Neuronal stem cell (in vitro differentiated cells): ENCODE measurements at regions not wholly inside any gene's neighbourhood (a gene's known extent, or its start where the extent isn't known, plus 50 kb on each side); places are given as distances from the start of the nearest gene placed in this dataset.

ENCODE experiments used
- DNase-seq: peaks from one replicate; pipeline ENCODE4 v3.0.0-alpha.2; 2013; ENCODE audit warnings: low spot score
- H2AFZ ChIP-seq: one replicate; pipeline ENCODE4 v1.6.1; 2013; ENCODE audit warnings: mild to moderate bottlenecking, low read length, inconsistent platforms
- H2AK5ac ChIP-seq: 2 replicates; pipeline ENCODE4 v1.6.1; 2013; ENCODE audit warnings: low read depth, mild to moderate bottlenecking, inconsistent platforms, low read length, moderate library complexity, mixed read lengths
- H2BK120ac ChIP-seq: 2 replicates; pipeline ENCODE4 v1.6.1; 2013; ENCODE audit warnings: low read depth, mild to moderate bottlenecking, inconsistent platforms, low read length, moderate library complexity, mixed read lengths
- H2BK12ac ChIP-seq: one replicate; pipeline ENCODE4 v1.6.1; 2013; ENCODE audit warnings: low read length, inconsistent platforms
- H2BK15ac ChIP-seq: 2 replicates; pipeline ENCODE4 v1.6.1; 2013; ENCODE audit warnings: mild to moderate bottlenecking, low read length, inconsistent platforms, mixed read lengths
- H2BK5ac ChIP-seq: one replicate; pipeline ENCODE4 v1.6.1; 2013; ENCODE audit warnings: inconsistent platforms, mild to moderate bottlenecking, low read length, moderate library complexity
- H3K14ac ChIP-seq: one replicate; pipeline ENCODE4 v1.6.1; 2013; ENCODE audit warnings: low read length, inconsistent platforms
- H3K18ac ChIP-seq: 2 replicates; pipeline ENCODE4 v1.6.1; 2013; ENCODE audit warnings: low read length, inconsistent platforms
- H3K23ac ChIP-seq: 2 replicates; pipeline ENCODE4 v1.6.1; 2013; ENCODE audit warnings: low read depth, mild to moderate bottlenecking, mixed read lengths, low read length, inconsistent platforms; ENCODE audit not compliant: poor library complexity
- H3K27ac ChIP-seq: replicated peaks from 3 replicates; pipeline ENCODE4 v1.5.1; 2013; ENCODE audit warnings: low read length, inconsistent platforms
- H3K27me3 ChIP-seq, 3 experiments: 2 replicates each; pipeline ENCODE4 v1.6.1; 2013; ENCODE audit warnings: low read length in 3 of 3, mild to moderate bottlenecking in 2 of 3, inconsistent platforms in 1 of 3, low read depth in 1 of 3, mixed read lengths in 1 of 3, moderate library complexity in 1 of 3; ENCODE audit not compliant: control insufficient read depth in 3 of 3, insufficient read depth in 3 of 3
- H3K36me3 ChIP-seq, 2 donors: replicated peaks in 1 of 2; 2 replicates each; pipeline ENCODE4 v1.6.1; 2013; ENCODE audit warnings: low read length in 2 of 2; ENCODE audit not compliant: control insufficient read depth in 2 of 2, insufficient read depth in 2 of 2
- H3K4ac ChIP-seq: 2 replicates; pipeline ENCODE4 v1.6.1; 2013; ENCODE audit warnings: inconsistent platforms, mild to moderate bottlenecking, low read length, moderate library complexity
- H3K4me1 ChIP-seq, 2 donors: 1 replicate in 1 of 2; 2 replicates in 1 of 2; pipeline ENCODE4 v1.6.1; 2013; ENCODE audit warnings: low read length in 2 of 2, low read depth in 1 of 2; ENCODE audit not compliant: control insufficient read depth in 2 of 2, insufficient read depth in 1 of 2
- H3K4me2 ChIP-seq: one replicate; pipeline ENCODE4 v1.6.1; 2013; ENCODE audit warnings: mild to moderate bottlenecking, low read length, inconsistent platforms; ENCODE audit not compliant: insufficient read depth, poor library complexity, severe bottlenecking
- H3K4me3 ChIP-seq, 2 donors: 2 replicates each; pipeline ENCODE4 v1.5.1; 2013; ENCODE audit warnings: low read length in 2 of 2, mild to moderate bottlenecking in 2 of 2, inconsistent platforms in 1 of 2, moderate library complexity in 1 of 2
- H3K79me1 ChIP-seq: one replicate; pipeline ENCODE4 v1.6.1; 2013; ENCODE audit warnings: low read depth, mild to moderate bottlenecking, inconsistent platforms, low read length, moderate library complexity
- H3K9ac ChIP-seq: one replicate; pipeline ENCODE4 v1.6.1; 2013; ENCODE audit warnings: mild to moderate bottlenecking, low read depth, low read length, inconsistent platforms; ENCODE audit not compliant: poor library complexity
- H3K9me3 ChIP-seq, 2 donors: replicated peaks in 1 of 2; 2 replicates each; pipeline versions ENCODE3 to v1.6.1; 2013; ENCODE audit warnings: low read length in 2 of 2, mild to moderate bottlenecking in 2 of 2, inconsistent platforms in 1 of 2, low read depth in 1 of 2, mixed read lengths in 1 of 2, moderate library complexity in 1 of 2; ENCODE audit not compliant: control insufficient read depth in 2 of 2, insufficient read depth in 1 of 2
- H4K8ac ChIP-seq: one replicate; pipeline ENCODE4 v1.6.1; 2013; ENCODE audit warnings: low read depth, mild to moderate bottlenecking, inconsistent platforms, low read length, moderate library complexity
- H4K91ac ChIP-seq: one replicate; pipeline ENCODE4 v1.6.1; 2013; ENCODE audit warnings: low read length, low read depth, mild to moderate bottlenecking, inconsistent platforms; ENCODE audit not compliant: poor library complexity
- WGBS, 2 donors: extraction: QIAGEN DNeasy Blood & Tissue Kit; methylation state at CpG; one replicate each; pipeline ENCODE4 v1.1.7; 2013; ENCODE audit warnings: missing lambda C conversion rate in 2 of 2, mixed read lengths in 1 of 2; ENCODE audit not compliant: insufficient read length in 2 of 2, insufficient replicate concordance in 1 of 2; ENCODE audit errors: extremely low coverage in 2 of 2; 5-methylcytosine and 5-hydroxymethylcytosine counted together

DNA sequence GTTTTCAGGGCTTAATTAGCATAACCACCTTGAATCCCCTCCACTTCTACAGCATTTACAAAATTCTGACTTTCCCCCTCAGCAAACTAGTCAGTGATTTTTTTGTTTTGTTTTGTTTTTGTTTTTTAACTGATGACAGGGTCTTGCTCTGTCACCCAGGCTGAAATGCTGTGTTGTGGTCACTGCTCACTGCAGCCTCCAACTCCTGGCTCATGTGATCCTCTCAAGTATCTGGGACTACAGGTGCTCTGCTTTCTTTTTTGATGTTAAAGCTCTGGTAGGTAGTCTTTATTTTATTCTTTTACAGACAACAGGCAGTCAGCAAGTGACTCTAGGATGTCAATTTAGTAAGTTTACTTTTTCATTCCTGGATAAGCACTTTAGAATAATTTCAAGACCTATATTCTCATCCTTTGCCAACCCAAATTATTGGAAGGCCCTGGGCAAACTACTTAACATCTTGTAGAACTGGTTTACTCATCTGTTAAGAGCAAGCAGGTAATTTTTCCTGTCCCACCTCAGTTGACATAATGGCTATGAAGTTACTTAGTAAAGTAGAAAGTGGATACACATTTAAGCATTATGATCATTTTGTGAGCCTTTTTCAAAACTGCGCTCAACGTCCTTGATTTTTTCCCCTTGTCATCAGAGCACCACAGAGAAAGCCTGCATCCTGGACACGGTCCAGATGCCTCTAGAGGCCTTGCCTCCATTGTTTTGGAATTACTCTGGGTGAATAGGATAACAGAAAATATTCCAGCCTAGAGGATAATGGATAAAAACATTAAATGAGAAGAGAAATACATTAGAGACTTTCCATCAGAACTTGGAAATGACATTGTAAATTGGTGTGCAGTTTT is 69.9 kb upstream of the NDUFB4 start:
- no peak overlapping the region for H2BK5ac ChIP-seq
- no peak overlapping the region for H3K23ac ChIP-seq

GRCh38 chr3:120524171-120524923 is 71.8 kb upstream of the NDUFB4 start:
- H3K4me2 ChIP-seq = no peak overlapping the region
- no peak overlapping the region for H2BK5ac ChIP-seq
- DNase-seq = no peak
- no peak overlapping the region for H3K4ac ChIP-seq
- H3K23ac ChIP-seq = no peak overlapping the region
- H3K36me3 ChIP-seq = no peaks in the 10 kb centered on the region
- H3K9me3 ChIP-seq = no peaks in the 10 kb centered on the region
- H3K4me1 ChIP-seq = no peaks in the 10 kb centered on the region
- no peak overlapping the region for H4K8ac ChIP-seq
- H3K4me3 ChIP-seq = no peak overlapping the region
- H3K27me3 ChIP-seq = no peaks in the 10 kb centered on the region
- H2BK12ac ChIP-seq = no peak overlapping the region
- no peak overlapping the region for H3K27ac ChIP-seq
- no peak overlapping the region for H2BK15ac ChIP-seq
- no peak overlapping the region for H2AFZ ChIP-seq
- H2BK120ac ChIP-seq = no peak overlapping the region
- no peak overlapping the region for H4K91ac ChIP-seq
- no CpG with 5 or more reads among the region's 5 CpGs for WGBS, 2 donors
- H2AK5ac ChIP-seq = no peak overlapping the region
- no peak overlapping the region for H3K14ac ChIP-seq
- H3K18ac ChIP-seq = no peak overlapping the region
- H3K79me1 ChIP-seq = no peaks in the 10 kb centered on the region
- no peak overlapping the region for H3K9ac ChIP-seq

More for the DNA sequence above, 69.9 kb upstream of the NDUFB4 start:
- no peak overlapping the region for H3K27ac ChIP-seq
- no peaks in the 10 kb centered on the region for H3K79me1 ChIP-seq
- H3K4me1 ChIP-seq = no peaks in the 10 kb centered on the region
- no peaks in the 10 kb centered on the region for H3K27me3 ChIP-seq
- H2BK12ac ChIP-seq = no peak overlapping the region
- no peak overlapping the region for H2AFZ ChIP-seq
- H3K18ac ChIP-seq = no peak overlapping the region
- no peak overlapping the region for H3K4ac ChIP-seq
- no peak overlapping the region for H2AK5ac ChIP-seq
- H2BK15ac ChIP-seq = no peak overlapping the region
- no peak overlapping the region for H4K8ac ChIP-seq
- H4K91ac ChIP-seq = no peak overlapping the region
- no peak for DNase-seq
- no CpG with 5 or more reads among the region's 3 CpGs for WGBS, 2 donors
- H3K9me3 ChIP-seq = no peaks in the 10 kb centered on the region
- no peak overlapping the region for H2BK120ac ChIP-seq
- H3K36me3 ChIP-seq = no peaks in the 10 kb centered on the region
- H3K4me3 ChIP-seq = no peak overlapping the region
- no peak overlapping the region for H3K4me2 ChIP-seq
- no peak overlapping the region for H3K9ac ChIP-seq
- no peak overlapping the region for H3K14ac ChIP-seq

DNA sequence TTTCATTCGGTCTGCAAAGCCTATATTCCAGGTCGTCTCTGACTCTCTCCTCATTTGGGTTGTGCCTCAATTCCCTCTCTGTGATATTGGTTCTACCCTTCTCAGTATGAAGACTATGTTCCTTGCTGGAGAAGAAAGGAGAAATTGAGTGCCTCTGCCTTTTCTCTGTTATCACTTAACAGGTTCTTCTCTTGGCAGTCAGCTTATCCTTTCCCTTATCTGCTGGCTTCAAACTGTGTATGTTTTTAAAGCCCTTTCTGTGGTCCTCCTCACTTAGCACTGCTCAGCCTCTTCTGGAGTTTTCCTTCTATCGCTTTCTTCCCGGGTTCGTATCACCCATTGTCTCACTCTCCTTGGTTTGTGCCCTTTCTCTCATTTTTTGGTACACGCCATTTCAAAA is 65.3 kb upstream of the FSTL1 start:
- no CpG with 5 or more reads among the region's 6 CpGs for WGBS, 2 donors

GRCh38 chr3:120512655-120513054 is 61.9 kb upstream of the FSTL1 start:
- Histone ChIP-seq H3K14ac (no peak overlapping the region), H2BK5ac (no peak overlapping the region), H3K9ac (no peak overlapping the region), H2BK120ac (no peak overlapping the region), H3K4me2 (no peak overlapping the region), H3K23ac (no peak overlapping the region), H4K91ac (no peak overlapping the region), H3K4ac (no peak overlapping the region), H3K27ac (no peak overlapping the region), H3K4me3 (no peak overlapping the region), H4K8ac (no peak overlapping the region), H3K18ac (no peak overlapping the region), H3K9me3 (peaks cover 3 to 4% of the 10 kb centered on the region in 2 donors), H2BK15ac (no peak overlapping the region), H3K36me3 (no peaks in the 10 kb centered on the region), H3K4me1 (no peaks in the 10 kb centered on the region), H2BK12ac (no peak overlapping the region), H2AK5ac (no peak overlapping the region), H3K27me3 (peaks cover 0 to 9% (median 2%) of the 10 kb centered on the region in 3 experiments), H2AFZ (no peak overlapping the region), H3K79me1 (no peaks in the 10 kb centered on the region)
- no CpG with 5 or more reads among the region's 2 CpGs for WGBS, 2 donors
- no peak for DNase-seq

More for the DNA sequence above, 65.3 kb upstream of the FSTL1 start:
- H3K18ac ChIP-seq = no peak overlapping the region
- no peak overlapping the region for H3K9ac ChIP-seq
- DNase-seq = no peak
- H3K36me3 ChIP-seq = no peaks in the 10 kb centered on the region
- peaks cover 0 to 9% (median 0%) of the 10 kb centered on the region in 3 experiments for H3K27me3 ChIP-seq
- no peak overlapping the region for H2BK12ac ChIP-seq
- H2AK5ac ChIP-seq = no peak overlapping the region
- no peak overlapping the region for H2BK5ac ChIP-seq
- no peak overlapping the region for H3K14ac ChIP-seq
- no peaks in the 10 kb centered on the region for H3K4me1 ChIP-seq
- no peaks in the 10 kb centered on the region for H3K79me1 ChIP-seq
- no peaks in the 10 kb centered on the region for H3K9me3 ChIP-seq
- H3K4ac ChIP-seq = no peak overlapping the region
- H4K8ac ChIP-seq = no peak overlapping the region
- no peak overlapping the region for H3K27ac ChIP-seq
- H2AFZ ChIP-seq = no peak overlapping the region
- no peak overlapping the region for H3K4me2 ChIP-seq
- no peak overlapping the region for H2BK120ac ChIP-seq
- H4K91ac ChIP-seq = no peak overlapping the region
- no peak overlapping the region for H3K23ac ChIP-seq
- H2BK15ac ChIP-seq = no peak overlapping the region
- no peak overlapping the region for H3K4me3 ChIP-seq
